Large intestine (tissue), 3 donors: ENCODE measurements at regions not wholly inside any gene's neighbourhood (a gene's known extent, or its start where the extent isn't known, plus 50 kb on each side); places are given as distances from the start of the nearest gene placed in this dataset.

ENCODE experiments used
- DNase-seq, 2 donors: peaks; one replicate each; pipeline versions ENCODE4 v3.0.0 to v3.0.0-alpha.2; 2013
- H3K27ac ChIP-seq: one replicate; pipeline ENCODE4 v1.5.1; 2013; ENCODE audit warnings: low read length
- H3K27me3 ChIP-seq: 2 replicates; pipeline ENCODE4 v1.6.1; 2013; ENCODE audit warnings: low read length; ENCODE audit not compliant: control insufficient read depth, insufficient read depth
- H3K36me3 ChIP-seq: 2 replicates; pipeline ENCODE4 v1.6.1; 2013; ENCODE audit warnings: low read length; ENCODE audit not compliant: control insufficient read depth, insufficient read depth
- H3K4me1 ChIP-seq: one replicate; pipeline ENCODE4 v1.6.1; 2013; ENCODE audit warnings: low read length; ENCODE audit not compliant: control insufficient read depth, insufficient read depth
- H3K4me3 ChIP-seq: one replicate; pipeline ENCODE4 v1.5.1; 2013; ENCODE audit warnings: low read length
- H3K9me3 ChIP-seq: one replicate; pipeline ENCODE4 v1.6.1; 2013; ENCODE audit warnings: mild to moderate bottlenecking, low read depth, low read length, moderate library complexity; ENCODE audit not compliant: control insufficient read depth
- WGBS: methylation state at CpG from one replicate; pipeline ENCODE4 v1.1.5; 2013; ENCODE audit warnings: low lambda C conversion rate; ENCODE audit not compliant: insufficient coverage; 5-methylcytosine and 5-hydroxymethylcytosine counted together

GRCh38 chr17:77466596-77467223 lies 325.9 kb downstream of the SEC14L1 start:
- Histone ChIP-seq H3K27me3 (no peaks in the 10 kb centered on the region), H3K36me3 (peaks cover 11% of the 10 kb centered on the region), H3K4me1 (peaks cover 47% of the 10 kb centered on the region), H3K4me3 (no peak overlapping the region), H3K27ac (peak overlapping the region; percentile 72), H3K9me3 (peaks cover 3% of the 10 kb centered on the region)
- no CpG with 5 or more reads among the region's 24 CpGs for WGBS
- DNase-seq: no peak

DNA sequence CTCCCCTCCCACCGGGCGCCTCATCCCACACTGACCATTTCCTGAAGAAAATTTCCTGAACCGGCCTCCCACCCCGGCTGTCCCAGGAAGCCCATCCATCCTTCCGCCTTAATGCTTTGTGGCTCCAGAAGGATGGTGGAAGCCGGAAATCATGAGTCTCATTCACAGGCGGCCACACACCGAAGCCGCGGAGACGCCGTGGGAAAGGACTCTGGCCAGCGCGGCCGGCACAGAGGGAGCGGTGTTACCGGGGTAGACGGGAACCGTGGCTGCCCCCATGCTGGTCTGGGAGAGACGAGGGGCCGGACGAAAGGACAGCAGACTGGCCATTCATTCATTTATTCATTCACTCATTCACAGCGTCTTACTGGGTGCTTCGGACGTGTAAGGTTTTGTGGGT lies 326.8 kb downstream of the SEC14L1 start:
- H3K9me3 ChIP-seq: peaks cover 3% of the 10 kb centered on the region
- peaks cover 51% of the 10 kb centered on the region for H3K4me1 ChIP-seq
- no CpG with 5 or more reads among the region's 25 CpGs for WGBS
- no peak overlapping the region for H3K4me3 ChIP-seq
- no peak overlapping the region for H3K27ac ChIP-seq
- H3K27me3 ChIP-seq: no peaks in the 10 kb centered on the region
- peaks cover 11% of the 10 kb centered on the region for H3K36me3 ChIP-seq
- no peak for DNase-seq

GRCh38 chr17:77468897-77469296 lies 328.1 kb downstream of the SEC14L1 start:
- no CpG with 5 or more reads among the region's 7 CpGs for WGBS
- no peak for DNase-seq
- Histone ChIP-seq H3K4me3 (no peak overlapping the region), H3K4me1 (peaks cover 65% of the 10 kb centered on the region), H3K36me3 (peaks cover 11% of the 10 kb centered on the region), H3K27me3 (no peaks in the 10 kb centered on the region), H3K27ac (no peak overlapping the region), H3K9me3 (peaks cover 3% of the 10 kb centered on the region)

- H3K36me3 ChIP-seq: peaks cover 17% of the 10 kb centered on the region
- H3K27me3 ChIP-seq: no peaks in the 10 kb centered on the region
- 97% methylated on average over 3 of the region's 3 CpGs for WGBS
- no peak overlapping the region for H3K27ac ChIP-seq
- H3K4me3 ChIP-seq: no peak overlapping the region
- H3K4me1 ChIP-seq: peaks cover 70% of the 10 kb centered on the region
- H3K9me3 ChIP-seq: peaks cover 3% of the 10 kb centered on the region
- no peak for DNase-seq
Observed at GRCh38 chr17:77470330-77470786, 329.6 kb downstream of the SEC14L1 start.

DNA sequence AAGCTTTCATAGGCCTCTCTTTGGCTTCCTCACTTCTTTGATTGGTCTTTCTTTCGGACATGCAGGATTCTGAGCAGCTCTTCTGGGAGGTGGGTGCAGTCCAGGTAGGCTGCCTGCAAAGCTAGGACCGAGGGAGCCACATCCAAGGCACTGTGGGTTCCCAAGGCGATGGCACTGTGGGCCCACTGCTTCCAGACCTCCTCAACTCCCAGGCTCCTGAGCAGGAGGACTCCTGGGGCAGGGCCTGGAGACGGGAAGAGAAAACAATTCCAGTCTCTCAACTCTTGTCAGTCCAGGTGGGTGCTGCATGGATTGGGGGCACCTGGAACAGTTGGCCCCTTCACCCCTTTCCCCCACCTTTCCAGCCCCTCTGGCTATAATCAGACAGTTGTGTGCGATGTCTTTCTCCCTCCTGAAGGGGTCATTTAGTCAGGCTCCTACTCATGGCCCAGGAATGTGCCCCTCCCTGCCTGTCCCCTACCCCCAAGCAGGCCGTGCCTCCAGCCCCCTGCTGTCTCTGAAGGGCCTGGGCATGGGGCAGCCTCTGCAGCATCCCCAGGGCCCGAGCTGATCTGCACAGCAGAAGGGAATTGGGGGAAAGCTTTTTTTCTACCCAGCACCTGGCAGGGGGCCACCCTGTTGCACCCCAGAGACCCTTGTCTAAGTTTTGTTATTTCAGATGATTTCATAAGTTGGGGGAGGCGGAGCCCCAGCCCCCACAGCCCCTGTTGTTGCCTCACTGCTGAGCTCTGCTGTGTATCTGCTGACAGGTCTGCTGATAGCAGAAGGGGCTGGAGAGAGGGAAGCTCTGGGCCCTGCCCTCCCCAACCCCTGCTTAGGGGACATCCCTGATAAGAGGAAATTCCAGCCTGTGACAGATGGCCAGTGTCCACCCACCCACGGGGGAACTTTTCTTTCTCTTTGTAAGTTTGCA lies 330.3 kb downstream of the SEC14L1 start:
- H3K4me3 ChIP-seq: no peak overlapping the region
- no peak for DNase-seq
- no peaks in the 10 kb centered on the region for H3K27me3 ChIP-seq
- H3K4me1 ChIP-seq: peaks cover 66% of the 10 kb centered on the region
- WGBS: no CpG with 5 or more reads among the region's 9 CpGs
- H3K9me3 ChIP-seq: peaks cover 3% of the 10 kb centered on the region
- peak overlapping the region; percentile 41 for H3K27ac ChIP-seq
- peaks cover 20% of the 10 kb centered on the region for H3K36me3 ChIP-seq

DNA sequence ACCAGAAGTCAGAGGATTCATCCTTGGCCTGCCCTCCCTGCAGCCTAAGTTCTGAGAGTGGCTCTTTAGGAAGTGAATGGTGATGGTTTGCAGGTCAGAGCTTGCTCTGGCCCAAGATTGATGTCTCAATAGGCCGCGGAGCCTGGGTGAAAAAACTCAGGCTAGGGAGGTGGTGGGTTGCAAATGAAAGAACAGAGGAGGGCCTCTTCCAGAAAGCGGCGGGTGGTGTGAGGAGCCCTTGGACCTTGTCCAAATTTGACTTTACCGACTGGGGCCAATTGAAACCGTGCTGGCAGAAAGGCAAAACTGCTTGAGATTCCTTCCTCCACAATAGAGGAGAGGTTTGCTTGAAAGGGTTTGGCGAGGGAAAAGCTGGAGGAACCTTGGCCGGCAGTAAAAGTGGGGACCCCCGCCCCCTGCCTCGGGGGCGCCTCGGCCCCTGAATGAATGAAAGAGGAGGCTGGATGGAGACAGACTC lies 331.3 kb downstream of the SEC14L1 start:
- H3K36me3 ChIP-seq: peaks cover 20% of the 10 kb centered on the region
- no peaks in the 10 kb centered on the region for H3K27me3 ChIP-seq
- H3K27ac ChIP-seq: peak overlapping the region; percentile 41
- peaks cover 3% of the 10 kb centered on the region for H3K9me3 ChIP-seq
- DNase-seq: no peak
- no peak overlapping the region for H3K4me3 ChIP-seq
- no CpG with 5 or more reads among the region's 12 CpGs for WGBS
- H3K4me1 ChIP-seq: peaks cover 61% of the 10 kb centered on the region

GRCh38 chr17:77472468-77473310 lies 331.9 kb downstream of the SEC14L1 start:
- no peak for DNase-seq
- Histone ChIP-seq H3K4me1 (peaks cover 57% of the 10 kb centered on the region), H3K9me3 (peaks cover 3% of the 10 kb centered on the region), H3K27me3 (no peaks in the 10 kb centered on the region), H3K27ac (peak overlapping the region; percentile 18), H3K4me3 (no peak overlapping the region), H3K36me3 (peaks cover 20% of the 10 kb centered on the region)
- 66% methylated on average over 2 of the region's 10 CpGs for WGBS

GRCh38 chr17:77473615-77474226 lies 333.0 kb downstream of the SEC14L1 start:
- 39% methylated on average over 4 of the region's 6 CpGs for WGBS
- H3K27me3 ChIP-seq: no peaks in the 10 kb centered on the region
- peaks cover 3% of the 10 kb centered on the region for H3K9me3 ChIP-seq
- H3K27ac ChIP-seq: no peak overlapping the region
- peaks cover 20% of the 10 kb centered on the region for H3K36me3 ChIP-seq
- DNase-seq: peak in 1 of 2 donors; percentile 48
- peaks cover 57% of the 10 kb centered on the region for H3K4me1 ChIP-seq
- H3K4me3 ChIP-seq: no peak overlapping the region

GRCh38 chr17:77474292-77474988 lies 333.7 kb downstream of the SEC14L1 start:
- DNase-seq: no peak
- no CpG with 5 or more reads among the region's 12 CpGs for WGBS
- Histone ChIP-seq H3K36me3 (peaks cover 20% of the 10 kb centered on the region), H3K27me3 (no peaks in the 10 kb centered on the region), H3K4me3 (no peak overlapping the region), H3K9me3 (peaks cover 3% of the 10 kb centered on the region), H3K4me1 (peaks cover 61% of the 10 kb centered on the region), H3K27ac (no peak overlapping the region)
